Progenitor cell of endocrine pancreas (in vitro differentiated cells): ENCODE measurements at regions not wholly inside any gene's neighbourhood (a gene's known extent, or its start where the extent isn't known, plus 50 kb on each side); places are given as distances from the start of the nearest gene placed in this dataset.

ENCODE experiments used
- DNase-seq: peaks from one replicate; pipeline ENCODE4 v3.0.0; 2021; ENCODE audit warnings: low spot score; ENCODE audit not compliant: unreplicated experiment
- H3K27ac Mint-ChIP-seq: 2 replicates; pipeline ENCODE4 v1.8.0; 2021; ENCODE audit warnings: mild to moderate bottlenecking, moderate library complexity, mixed read lengths
- H3K27me3 Mint-ChIP-seq: 2 replicates; pipeline ENCODE4 v1.8.0; 2021; ENCODE audit warnings: mixed read lengths
- H3K36me3 Mint-ChIP-seq: 2 replicates; pipeline ENCODE4 v1.8.0; 2022; ENCODE audit warnings: mixed read lengths; ENCODE audit not compliant: insufficient read depth
- H3K4me1 Mint-ChIP-seq: 2 replicates; pipeline ENCODE4 v1.8.0; 2021; ENCODE audit warnings: low read depth, mixed read lengths
- H3K4me3 Mint-ChIP-seq: 2 replicates; pipeline ENCODE4 v1.8.0; 2021; ENCODE audit warnings: low read depth, mild to moderate bottlenecking, moderate library complexity, mixed read lengths
- H3K9me3 Mint-ChIP-seq: 2 replicates; pipeline ENCODE4 v1.8.0; 2021; ENCODE audit warnings: low read depth, mixed read lengths
- TF ChIP-seq, protein P1 (sequence below): fragments of 200-600 bp; sonication (generic); IDR thresholded peaks from one replicate; pipeline ENCODE4 v1.5.0; 2021; ENCODE audit warnings: antibody characterized with exemption, mild to moderate bottlenecking; ENCODE audit not compliant: unreplicated experiment

- Mint-ChIP-seq H3K4me1 (peaks cover 18% of the 10 kb centered on the region), H3K36me3 (no peaks in the 10 kb centered on the region), H3K27me3 (no peaks in the 10 kb centered on the region), H3K4me3 (no peak overlapping the region), H3K27ac (no peak overlapping the region), H3K9me3 (no peaks in the 10 kb centered on the region)
- DNase-seq: no peak
- TF ChIP-seq, protein P1, sequence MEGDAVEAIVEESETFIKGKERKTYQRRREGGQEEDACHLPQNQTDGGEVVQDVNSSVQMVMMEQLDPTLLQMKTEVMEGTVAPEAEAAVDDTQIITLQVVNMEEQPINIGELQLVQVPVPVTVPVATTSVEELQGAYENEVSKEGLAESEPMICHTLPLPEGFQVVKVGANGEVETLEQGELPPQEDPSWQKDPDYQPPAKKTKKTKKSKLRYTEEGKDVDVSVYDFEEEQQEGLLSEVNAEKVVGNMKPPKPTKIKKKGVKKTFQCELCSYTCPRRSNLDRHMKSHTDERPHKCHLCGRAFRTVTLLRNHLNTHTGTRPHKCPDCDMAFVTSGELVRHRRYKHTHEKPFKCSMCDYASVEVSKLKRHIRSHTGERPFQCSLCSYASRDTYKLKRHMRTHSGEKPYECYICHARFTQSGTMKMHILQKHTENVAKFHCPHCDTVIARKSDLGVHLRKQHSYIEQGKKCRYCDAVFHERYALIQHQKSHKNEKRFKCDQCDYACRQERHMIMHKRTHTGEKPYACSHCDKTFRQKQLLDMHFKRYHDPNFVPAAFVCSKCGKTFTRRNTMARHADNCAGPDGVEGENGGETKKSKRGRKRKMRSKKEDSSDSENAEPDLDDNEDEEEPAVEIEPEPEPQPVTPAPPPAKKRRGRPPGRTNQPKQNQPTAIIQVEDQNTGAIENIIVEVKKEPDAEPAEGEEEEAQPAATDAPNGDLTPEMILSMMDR: no peak
Observed at GRCh38 chr15:96041982-96042733, 288.3 kb upstream of the NR2F2 start.

- Mint-ChIP-seq H3K4me3 (no peak overlapping the region), H3K27me3 (no peaks in the 10 kb centered on the region), H3K36me3 (no peaks in the 10 kb centered on the region), H3K9me3 (no peaks in the 10 kb centered on the region), H3K27ac (no peak overlapping the region), H3K4me1 (peaks cover 18% of the 10 kb centered on the region)
- TF ChIP-seq, protein P1: no peak
- DNase-seq: no peak
Observed at GRCh38 chr15:96042734-96043224, 287.7 kb upstream of the NR2F2 start.

- Mint-ChIP-seq H3K4me1 (peaks cover 12% of the 10 kb centered on the region), H3K9me3 (no peaks in the 10 kb centered on the region), H3K36me3 (no peaks in the 10 kb centered on the region), H3K27ac (no peak overlapping the region), H3K4me3 (no peak overlapping the region), H3K27me3 (no peaks in the 10 kb centered on the region)
- TF ChIP-seq, protein P1: no peak
- DNase-seq: no peak
Observed at GRCh38 chr15:96043591-96044171, 286.8 kb upstream of the NR2F2 start.

DNA sequence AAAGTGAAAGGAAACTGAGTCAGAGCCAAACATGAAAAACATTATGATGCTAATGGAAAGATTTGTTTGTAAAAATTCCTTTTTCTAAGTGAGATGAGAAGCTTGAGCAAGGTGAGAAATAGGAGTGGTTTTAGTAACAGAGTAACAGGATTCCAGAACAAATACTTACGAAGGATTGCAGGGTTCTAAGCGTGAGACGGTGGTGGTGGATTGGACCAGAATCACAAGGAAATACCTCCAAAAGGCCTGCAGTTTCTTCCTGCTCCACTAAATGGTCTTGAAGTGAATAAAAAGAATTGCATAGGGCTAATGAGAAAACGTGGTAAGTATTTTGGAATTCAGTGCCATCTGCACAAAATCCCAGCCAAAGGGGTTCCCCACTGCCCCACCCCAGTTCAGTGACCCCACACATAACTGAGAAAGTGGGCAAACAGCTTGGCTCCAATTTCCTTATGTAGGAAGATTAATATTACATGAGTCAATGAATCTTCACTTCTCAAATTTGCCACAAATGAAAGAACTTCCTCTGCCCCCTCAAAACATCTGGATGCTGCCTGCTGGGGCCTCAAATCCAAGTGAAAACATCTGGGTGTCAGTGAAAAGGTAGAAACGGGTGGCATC is 283.8 kb upstream of the NR2F2 start:
- DNase-seq: no peak
- Mint-ChIP-seq H3K27me3 (no peaks in the 10 kb centered on the region), H3K27ac (no peak overlapping the region), H3K4me1 (peaks cover 19% of the 10 kb centered on the region), H3K9me3 (no peaks in the 10 kb centered on the region), H3K36me3 (no peaks in the 10 kb centered on the region), H3K4me3 (no peak overlapping the region)
- TF ChIP-seq, protein P1: no peak

GRCh38 chr15:96047255-96047931 is 283.1 kb upstream of the NR2F2 start:
- Mint-ChIP-seq H3K4me3 (no peak overlapping the region), H3K4me1 (peaks cover 20% of the 10 kb centered on the region)

More at GRCh38 chr15:96047255-96047931, 283.1 kb upstream of the NR2F2 start:
- TF ChIP-seq, protein P1: no peak
- H3K36me3 Mint-ChIP-seq: no peaks in the 10 kb centered on the region
- H3K9me3 Mint-ChIP-seq: no peaks in the 10 kb centered on the region
- peaks cover 1% of the 10 kb centered on the region for H3K27me3 Mint-ChIP-seq
- no peak for DNase-seq
- no peak overlapping the region for H3K27ac Mint-ChIP-seq
